BJ (cell line): ENCODE measurements at regions not wholly inside any gene's neighbourhood (a gene's known extent, or its start where the extent isn't known, plus 50 kb on each side); places are given as distances from the start of the nearest gene placed in this dataset.

Source experiments
- CTCF ChIA-PET: fragments of 350-600 bp; formaldehyde crosslinking; extraction: SDS; loops from one replicate; lab custom pipeline; 2021; ENCODE audit warnings: antibody characterized with exemption, inconsistent platforms; lab: Yijun Ruan, JAX
- POLR2A ChIA-PET: fragments of 300-600 bp; sonication (Branson Sonifier 250); formaldehyde crosslinking; extraction: SDS; loops from one replicate; lab custom pipeline; 2021; ENCODE audit warnings: antibody characterized with exemption; lab: Charles Lee
- DNase-seq: peaks from one replicate; pipeline ENCODE4 v3.0.0-alpha.2; 2011; ENCODE audit warnings: low read depth
- H3K27me3 ChIP-seq: 2 replicates; pipeline ENCODE4 v1.6.0; 2011; ENCODE audit warnings: low read length; ENCODE audit not compliant: control insufficient read depth, insufficient read depth
- H3K36me3 ChIP-seq: 2 replicates; pipeline ENCODE4 v1.5.1; 2011; ENCODE audit warnings: low read length; ENCODE audit not compliant: control insufficient read depth, insufficient read depth
- H3K4me3 ChIP-seq: 2 replicates; pipeline ENCODE4 v1.5.1; 2011; ENCODE audit warnings: low read depth, mild to moderate bottlenecking, control low read depth, low read length
- TF ChIP-seq, protein P1 (sequence below): IDR thresholded peaks from 2 replicates; pipeline ENCODE4 v1.5.1; 2011; ENCODE audit warnings: low read depth, mild to moderate bottlenecking, control low read depth, inconsistent platforms, low read length, moderate library complexity; ENCODE audit not compliant: insufficient read depth

DNA sequence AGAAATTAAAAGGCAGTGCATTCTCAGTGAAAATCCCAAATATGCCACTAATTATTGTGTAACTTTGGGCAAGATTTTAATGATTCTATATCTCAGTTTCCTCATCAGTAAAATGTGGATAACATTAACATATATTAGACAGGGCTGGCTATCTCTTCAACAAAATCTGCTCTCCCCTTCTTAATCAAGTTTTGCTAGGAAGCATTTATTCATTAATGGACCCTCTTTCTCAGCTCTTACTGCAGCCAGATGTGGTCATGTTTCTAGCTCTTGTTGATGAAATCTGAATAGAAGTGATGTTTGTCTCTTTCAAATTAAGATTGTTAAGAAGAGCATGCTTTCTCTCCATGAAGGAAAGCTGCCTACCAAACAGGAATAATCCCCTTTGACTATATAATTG lies 84.4 kb upstream of the PPFIA2 start:
- Histone ChIP-seq H3K4me3 (no peak overlapping the region), H3K27me3 (no peaks in the 10 kb centered on the region), H3K36me3 (no peaks in the 10 kb centered on the region)
- no peak for DNase-seq
- TF ChIP-seq, protein P1, sequence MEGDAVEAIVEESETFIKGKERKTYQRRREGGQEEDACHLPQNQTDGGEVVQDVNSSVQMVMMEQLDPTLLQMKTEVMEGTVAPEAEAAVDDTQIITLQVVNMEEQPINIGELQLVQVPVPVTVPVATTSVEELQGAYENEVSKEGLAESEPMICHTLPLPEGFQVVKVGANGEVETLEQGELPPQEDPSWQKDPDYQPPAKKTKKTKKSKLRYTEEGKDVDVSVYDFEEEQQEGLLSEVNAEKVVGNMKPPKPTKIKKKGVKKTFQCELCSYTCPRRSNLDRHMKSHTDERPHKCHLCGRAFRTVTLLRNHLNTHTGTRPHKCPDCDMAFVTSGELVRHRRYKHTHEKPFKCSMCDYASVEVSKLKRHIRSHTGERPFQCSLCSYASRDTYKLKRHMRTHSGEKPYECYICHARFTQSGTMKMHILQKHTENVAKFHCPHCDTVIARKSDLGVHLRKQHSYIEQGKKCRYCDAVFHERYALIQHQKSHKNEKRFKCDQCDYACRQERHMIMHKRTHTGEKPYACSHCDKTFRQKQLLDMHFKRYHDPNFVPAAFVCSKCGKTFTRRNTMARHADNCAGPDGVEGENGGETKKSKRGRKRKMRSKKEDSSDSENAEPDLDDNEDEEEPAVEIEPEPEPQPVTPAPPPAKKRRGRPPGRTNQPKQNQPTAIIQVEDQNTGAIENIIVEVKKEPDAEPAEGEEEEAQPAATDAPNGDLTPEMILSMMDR: no peak
- ChIA-PET CTCF (no interaction called here), POLR2A (no interaction called here)

DNA sequence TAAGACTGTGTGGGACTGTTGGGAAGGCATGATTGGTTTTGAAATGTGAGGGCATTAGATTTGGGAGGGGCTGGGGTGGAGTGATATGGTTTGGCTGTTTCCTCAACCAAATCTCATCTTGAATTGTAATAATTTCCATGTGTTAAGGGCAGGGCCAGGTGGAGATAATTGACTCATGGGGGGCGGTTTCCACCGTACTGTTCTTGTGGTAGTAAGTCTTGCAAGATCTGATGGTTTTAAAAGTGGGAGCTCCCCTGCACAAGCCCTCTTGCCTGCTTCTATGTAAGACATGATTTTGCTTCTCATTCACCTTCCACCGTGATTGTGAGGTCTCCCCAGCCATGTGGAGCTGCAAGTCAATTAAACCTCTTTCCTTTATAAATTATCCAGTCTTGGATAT lies 76.6 kb upstream of the PPFIA2 start:
- POLR2A ChIA-PET: no interaction called here
- TF ChIP-seq, protein P1: no peak

DNA sequence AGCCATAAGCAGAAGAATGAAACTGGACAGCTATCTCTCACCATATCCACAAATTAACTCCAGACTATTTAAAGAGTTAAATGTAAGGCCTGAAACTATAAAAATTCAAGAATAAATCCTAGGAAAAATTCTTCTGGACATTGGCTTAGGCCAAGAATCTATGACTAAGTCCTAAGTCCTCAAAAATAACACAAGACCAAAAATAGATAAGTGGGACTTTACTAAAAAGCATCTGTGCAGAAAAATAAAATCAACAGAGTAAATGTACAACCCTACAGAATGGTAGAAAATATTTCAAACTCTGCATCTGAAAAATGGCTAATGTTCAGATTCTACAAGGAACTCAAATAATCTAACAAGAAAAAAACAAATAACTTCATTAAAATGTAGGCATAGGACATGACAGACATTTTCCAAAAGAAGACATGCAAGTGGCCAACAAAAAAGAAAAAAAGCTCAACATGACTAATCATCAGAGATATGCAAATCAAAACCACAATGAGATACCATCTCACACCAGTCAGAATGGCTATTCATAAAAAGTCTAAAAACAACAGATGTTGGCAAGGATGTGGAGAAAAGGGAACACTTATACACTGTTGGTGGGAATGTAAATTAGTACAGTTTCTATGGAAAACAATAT lies 61.0 kb upstream of the PPFIA2 start:
- TF ChIP-seq, protein P1: no peak
- DNase-seq: no peak
- no peak overlapping the region for H3K4me3 ChIP-seq
- POLR2A ChIA-PET: no interaction called here
- CTCF ChIA-PET: no interaction called here
- no peaks in the 10 kb centered on the region for H3K27me3 ChIP-seq
- H3K36me3 ChIP-seq: no peaks in the 10 kb centered on the region

More for the DNA sequence above, 76.6 kb upstream of the PPFIA2 start:
- H3K4me3 ChIP-seq: no peak overlapping the region
- DNase-seq: no peak
- H3K27me3 ChIP-seq: no peaks in the 10 kb centered on the region
- CTCF ChIA-PET: no interaction called here
- H3K36me3 ChIP-seq: no peaks in the 10 kb centered on the region

- Histone ChIP-seq H3K27me3 (no peaks in the 10 kb centered on the region), H3K4me3 (no peak overlapping the region), H3K36me3 (no peaks in the 10 kb centered on the region)
- POLR2A ChIA-PET: no interaction called here
- CTCF ChIA-PET: no interaction called here
- TF ChIP-seq, protein P1: no peak
- DNase-seq: no peak
Observed at GRCh38 chr12:81815611-81816010, 56.5 kb upstream of the PPFIA2 start.

DNA sequence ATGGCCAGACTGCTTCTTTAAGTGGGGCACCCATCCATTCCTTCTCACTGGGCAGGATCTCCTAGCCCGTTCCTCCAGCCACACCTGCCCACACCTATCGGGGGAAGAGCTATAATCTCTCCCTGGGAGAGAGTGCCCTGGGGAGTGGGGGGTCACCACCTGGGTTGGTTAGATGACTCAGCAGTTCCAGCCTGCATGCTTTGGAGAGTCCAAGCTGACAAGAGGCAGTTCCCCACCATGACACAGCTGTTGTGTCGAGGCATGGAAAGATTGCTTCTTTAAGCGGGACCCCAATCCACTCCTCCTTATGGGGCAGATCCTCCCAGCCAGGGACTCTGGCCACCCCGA lies 52.6 kb upstream of the PPFIA2 start:
- DNase-seq: no peak
- TF ChIP-seq, protein P1: no peak
- CTCF ChIA-PET: no interaction called here
- Histone ChIP-seq H3K27me3 (no peaks in the 10 kb centered on the region), H3K4me3 (no peak overlapping the region), H3K36me3 (no peaks in the 10 kb centered on the region)
- POLR2A ChIA-PET: no interaction called here
